WTC11 (cell line): ENCODE measurements at regions not wholly inside any gene's neighbourhood (a gene's known extent, or its start where the extent isn't known, plus 50 kb on each side); places are given as distances from the start of the nearest gene placed in this dataset.

Experiments
- SP1 ChIP-seq: sonication (generic); formaldehyde crosslinking; conservative IDR thresholded peaks from 2 replicates; pipeline ENCODE4 v1.8.1; 2022; ENCODE audit warnings: missing genetic modification reagents
- TF ChIP-seq, protein P1 (sequence below): sonication (generic); formaldehyde crosslinking; IDR thresholded peaks from 2 replicates; pipeline ENCODE4 v1.8.0; 2023; ENCODE audit warnings: missing genetic modification reagents, mild to moderate bottlenecking, borderline replicate concordance
- TF ChIP-seq, protein P2 (sequence below): fragments of 200-600 bp; IDR thresholded peaks from 2 replicates; pipeline ENCODE4 v1.8.0; 2022; ENCODE audit warnings: antibody characterized with exemption

DNA sequence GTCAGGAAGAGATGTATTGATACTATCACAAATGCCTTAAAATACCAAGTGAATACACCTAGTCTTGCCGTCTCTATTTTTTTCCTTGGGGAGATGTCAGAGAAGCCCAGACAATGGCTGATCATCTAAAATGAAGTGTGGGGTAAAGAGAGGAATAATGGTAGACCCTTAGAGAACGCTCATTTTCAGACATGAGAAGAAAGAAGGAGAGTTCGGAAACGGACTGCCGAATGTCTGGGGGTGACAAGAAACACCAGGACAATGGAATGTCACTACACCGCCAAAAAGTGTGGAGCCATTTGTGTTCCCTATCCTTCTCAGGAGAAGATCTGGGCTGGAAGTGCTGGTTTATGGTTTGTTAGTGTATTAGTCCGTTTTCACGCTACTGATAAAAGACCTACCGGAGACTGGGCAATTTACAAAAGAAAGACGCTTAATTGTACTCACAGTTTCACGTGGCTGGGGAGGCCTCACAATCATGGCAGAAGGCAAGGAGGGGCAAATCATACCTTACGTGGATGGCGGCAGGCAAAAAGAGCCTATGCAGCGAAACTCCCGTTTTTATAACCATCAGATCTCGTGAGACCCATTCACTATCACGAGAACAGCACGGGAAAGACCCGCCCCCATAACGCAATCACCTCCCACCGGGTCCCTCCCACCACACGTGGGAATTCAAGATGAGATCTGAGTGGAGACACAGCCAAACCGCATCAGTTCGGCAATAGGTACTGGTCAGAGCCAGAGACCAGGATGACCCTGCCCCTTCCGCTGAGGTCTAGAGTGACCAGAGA lies 743.7 kb downstream of the GALR1 start:
- no peak for TF ChIP-seq SP1 (CRISPR knock-in tag)
- TF ChIP-seq, protein P1, sequence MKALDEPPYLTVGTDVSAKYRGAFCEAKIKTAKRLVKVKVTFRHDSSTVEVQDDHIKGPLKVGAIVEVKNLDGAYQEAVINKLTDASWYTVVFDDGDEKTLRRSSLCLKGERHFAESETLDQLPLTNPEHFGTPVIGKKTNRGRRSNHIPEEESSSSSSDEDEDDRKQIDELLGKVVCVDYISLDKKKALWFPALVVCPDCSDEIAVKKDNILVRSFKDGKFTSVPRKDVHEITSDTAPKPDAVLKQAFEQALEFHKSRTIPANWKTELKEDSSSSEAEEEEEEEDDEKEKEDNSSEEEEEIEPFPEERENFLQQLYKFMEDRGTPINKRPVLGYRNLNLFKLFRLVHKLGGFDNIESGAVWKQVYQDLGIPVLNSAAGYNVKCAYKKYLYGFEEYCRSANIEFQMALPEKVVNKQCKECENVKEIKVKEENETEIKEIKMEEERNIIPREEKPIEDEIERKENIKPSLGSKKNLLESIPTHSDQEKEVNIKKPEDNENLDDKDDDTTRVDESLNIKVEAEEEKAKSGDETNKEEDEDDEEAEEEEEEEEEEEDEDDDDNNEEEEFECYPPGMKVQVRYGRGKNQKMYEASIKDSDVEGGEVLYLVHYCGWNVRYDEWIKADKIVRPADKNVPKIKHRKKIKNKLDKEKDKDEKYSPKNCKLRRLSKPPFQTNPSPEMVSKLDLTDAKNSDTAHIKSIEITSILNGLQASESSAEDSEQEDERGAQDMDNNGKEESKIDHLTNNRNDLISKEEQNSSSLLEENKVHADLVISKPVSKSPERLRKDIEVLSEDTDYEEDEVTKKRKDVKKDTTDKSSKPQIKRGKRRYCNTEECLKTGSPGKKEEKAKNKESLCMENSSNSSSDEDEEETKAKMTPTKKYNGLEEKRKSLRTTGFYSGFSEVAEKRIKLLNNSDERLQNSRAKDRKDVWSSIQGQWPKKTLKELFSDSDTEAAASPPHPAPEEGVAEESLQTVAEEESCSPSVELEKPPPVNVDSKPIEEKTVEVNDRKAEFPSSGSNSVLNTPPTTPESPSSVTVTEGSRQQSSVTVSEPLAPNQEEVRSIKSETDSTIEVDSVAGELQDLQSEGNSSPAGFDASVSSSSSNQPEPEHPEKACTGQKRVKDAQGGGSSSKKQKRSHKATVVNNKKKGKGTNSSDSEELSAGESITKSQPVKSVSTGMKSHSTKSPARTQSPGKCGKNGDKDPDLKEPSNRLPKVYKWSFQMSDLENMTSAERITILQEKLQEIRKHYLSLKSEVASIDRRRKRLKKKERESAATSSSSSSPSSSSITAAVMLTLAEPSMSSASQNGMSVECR (CRISPR knock-in tag): no peak
- TF ChIP-seq, protein P2, sequence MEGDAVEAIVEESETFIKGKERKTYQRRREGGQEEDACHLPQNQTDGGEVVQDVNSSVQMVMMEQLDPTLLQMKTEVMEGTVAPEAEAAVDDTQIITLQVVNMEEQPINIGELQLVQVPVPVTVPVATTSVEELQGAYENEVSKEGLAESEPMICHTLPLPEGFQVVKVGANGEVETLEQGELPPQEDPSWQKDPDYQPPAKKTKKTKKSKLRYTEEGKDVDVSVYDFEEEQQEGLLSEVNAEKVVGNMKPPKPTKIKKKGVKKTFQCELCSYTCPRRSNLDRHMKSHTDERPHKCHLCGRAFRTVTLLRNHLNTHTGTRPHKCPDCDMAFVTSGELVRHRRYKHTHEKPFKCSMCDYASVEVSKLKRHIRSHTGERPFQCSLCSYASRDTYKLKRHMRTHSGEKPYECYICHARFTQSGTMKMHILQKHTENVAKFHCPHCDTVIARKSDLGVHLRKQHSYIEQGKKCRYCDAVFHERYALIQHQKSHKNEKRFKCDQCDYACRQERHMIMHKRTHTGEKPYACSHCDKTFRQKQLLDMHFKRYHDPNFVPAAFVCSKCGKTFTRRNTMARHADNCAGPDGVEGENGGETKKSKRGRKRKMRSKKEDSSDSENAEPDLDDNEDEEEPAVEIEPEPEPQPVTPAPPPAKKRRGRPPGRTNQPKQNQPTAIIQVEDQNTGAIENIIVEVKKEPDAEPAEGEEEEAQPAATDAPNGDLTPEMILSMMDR: no peak
